GM19240 (cell line): ENCODE measurements at regions not wholly inside any gene's neighbourhood (a gene's known extent, or its start where the extent isn't known, plus 50 kb on each side); places are given as distances from the start of the nearest gene placed in this dataset.

ENCODE experiments used
- DNase-seq: peaks from one replicate; pipeline ENCODE4 v3.0.0; 2011; ENCODE audit warnings: low spot score; ENCODE audit not compliant: insufficient read length

DNA sequence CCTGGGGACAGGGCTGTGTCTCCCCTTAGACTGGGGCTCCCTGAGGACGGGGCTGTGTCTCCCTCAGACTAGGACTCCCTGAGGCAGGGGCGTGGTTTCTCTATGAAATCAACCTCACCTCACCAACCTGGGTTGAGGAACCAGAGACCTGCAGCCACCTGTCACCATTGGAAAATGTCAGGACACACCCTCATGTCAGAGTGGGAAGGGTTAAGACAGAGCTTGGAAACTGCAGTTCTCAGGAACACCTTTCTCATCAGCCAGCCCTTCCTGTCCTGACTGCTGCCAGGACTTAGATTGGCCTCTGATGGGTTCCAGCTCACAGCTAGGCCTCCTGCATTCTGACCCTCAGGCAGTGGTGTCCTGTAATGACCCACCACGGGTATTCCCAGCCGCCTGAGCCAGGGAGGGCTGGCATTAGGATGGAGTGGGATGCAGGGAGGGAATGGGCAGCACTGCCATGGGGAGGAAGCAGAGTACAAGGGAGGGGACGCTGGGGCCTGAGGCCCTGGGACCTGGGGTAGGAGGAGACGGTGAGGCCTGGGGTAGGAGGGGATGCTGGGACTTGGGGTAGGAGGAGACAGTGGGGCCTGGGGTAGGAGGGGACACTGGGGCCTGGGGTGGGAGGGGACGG is 76.3 kb downstream of the MRPL14 start:
- DNase-seq = no peak

DNA sequence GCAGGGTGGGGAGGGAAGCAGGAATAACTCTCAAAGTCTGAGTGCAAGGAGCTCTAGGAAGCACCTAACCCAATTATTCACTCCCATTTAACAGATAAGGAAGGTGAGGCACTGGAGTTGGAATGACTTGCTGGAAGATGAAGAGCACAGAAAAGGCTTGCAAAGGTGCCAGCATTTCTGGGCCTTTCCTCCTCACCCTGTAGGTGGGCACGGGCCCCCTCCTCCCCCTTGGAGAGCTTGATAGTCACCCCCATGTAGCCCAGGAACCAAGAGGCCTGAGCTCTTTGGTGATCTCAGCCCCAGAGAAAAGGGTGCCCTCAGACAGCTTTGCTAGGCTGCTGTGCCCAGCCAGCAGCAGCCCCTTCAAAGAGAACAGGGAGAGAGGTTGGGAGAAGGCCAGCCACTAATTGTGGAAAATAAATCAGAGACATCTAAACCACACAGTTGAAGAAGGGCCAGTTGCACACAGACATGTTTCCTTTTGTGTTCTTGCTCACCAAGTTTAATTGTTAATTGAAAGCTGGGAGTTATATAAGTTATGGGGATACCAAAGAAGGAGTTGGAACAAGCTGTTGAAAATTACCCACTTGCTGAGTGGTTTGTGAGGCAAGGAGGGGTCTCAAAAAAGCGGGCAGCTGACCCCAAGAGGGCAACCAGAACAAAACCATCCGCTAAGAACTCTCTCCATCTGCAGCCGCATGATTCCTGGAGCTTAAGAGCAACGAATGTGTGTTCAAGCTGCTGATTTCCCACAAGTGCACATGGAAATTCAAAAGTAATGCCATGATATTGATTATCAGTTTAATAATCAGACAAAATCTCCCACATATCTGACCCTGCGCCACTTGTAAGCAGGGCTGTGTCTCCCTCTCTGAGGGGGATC is 77.0 kb downstream of the MRPL14 start:
- no peak for DNase-seq

DNA sequence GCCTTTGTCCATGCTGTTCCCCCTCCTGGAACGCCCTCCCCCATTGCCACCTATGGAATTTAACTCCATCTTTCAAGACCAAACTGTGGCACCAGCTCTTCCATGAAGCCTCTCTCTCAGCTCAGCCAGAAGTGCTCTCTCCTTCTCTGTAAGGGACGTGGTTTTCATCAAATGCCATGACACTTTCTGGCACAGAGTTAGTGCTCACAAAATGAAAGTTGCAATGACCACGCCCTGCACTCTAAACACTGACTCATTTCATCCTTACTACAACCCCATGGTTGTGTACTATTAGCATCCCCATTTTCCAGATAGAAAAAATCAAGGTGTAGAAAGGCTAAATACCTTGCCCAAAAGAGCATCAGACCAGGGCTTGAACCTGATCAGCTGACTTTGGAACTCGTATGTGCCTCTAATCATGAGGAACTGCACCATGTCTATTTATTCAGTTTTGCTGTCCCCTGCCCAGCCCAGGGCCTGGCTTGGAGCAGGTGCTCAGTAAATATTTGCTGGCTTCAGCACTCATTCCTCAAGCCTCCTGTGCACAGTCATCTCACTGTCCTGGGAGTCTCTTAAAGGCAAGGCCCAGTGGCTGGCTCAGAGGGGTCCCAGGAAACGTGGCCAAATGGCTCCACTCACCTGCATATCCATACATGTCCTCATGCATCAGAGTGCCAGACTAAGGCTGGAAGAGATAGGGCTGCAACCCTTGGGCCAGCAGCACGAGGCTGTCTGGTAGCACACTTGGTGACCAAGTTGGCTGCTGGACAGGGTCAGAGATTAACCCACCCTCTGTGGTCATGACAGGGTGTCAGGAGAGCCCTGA is 77.9 kb downstream of the MRPL14 start:
- peak; percentile 28 for DNase-seq

DNA sequence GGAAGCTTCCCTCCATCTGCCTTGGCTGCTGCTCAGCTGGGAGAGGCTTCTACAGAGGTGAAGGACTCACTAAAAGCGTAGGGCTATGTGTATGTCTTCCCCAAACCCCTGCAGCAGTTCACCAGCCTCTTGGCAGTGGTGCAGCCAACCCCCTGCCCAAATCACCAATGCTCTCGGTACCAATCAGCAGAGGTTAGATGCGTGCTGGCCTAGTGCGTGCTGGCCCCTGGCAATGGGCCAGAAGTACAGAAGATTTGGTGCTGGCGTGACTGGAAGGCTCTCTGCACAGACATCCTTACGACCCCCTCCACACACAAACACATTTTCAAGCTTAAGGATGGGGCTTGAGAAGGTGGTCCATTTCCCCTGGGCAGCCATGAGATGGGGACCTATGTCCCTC is 79.0 kb downstream of the MRPL14 start:
- DNase-seq = no peak

DNA sequence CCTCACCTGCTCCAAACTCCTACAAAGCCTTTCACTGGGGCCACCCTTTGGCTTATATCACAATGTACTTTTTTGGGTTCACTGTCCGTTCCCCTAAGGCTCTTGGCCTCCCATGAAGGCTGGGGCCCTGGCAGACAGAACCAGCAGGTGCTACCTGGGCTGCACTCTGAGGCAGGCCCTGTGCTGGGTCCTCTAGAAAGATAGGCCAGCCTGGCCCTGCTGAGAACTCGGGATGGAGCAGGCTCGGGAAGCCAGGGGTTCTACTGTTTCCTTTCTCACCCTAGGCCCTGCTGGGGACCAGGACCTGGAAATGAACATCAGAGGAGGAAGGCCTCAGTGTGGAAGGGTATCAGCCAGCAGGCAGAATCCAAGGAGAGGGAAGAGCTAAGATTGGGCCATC is 79.5 kb downstream of the MRPL14 start:
- no peak for DNase-seq

DNA sequence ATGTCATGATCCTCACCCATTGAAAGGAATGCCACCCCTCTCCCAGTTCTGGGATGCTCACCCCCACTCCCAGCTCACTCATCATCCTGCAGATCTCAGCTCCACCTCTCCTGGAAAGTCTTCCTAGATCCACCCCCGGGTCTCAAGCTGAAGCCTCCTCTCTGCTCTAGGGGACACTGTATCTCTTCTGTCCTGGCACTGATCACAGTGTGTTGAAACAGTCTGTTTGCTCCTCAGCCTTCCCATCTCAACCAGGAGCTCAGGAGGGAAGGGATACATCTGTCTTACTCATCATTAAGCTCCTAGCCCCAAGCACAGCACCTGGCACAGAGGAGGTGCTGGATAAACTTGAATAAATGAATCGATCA is 80.1 kb downstream of the MRPL14 start:
- DNase-seq = no peak

DNA sequence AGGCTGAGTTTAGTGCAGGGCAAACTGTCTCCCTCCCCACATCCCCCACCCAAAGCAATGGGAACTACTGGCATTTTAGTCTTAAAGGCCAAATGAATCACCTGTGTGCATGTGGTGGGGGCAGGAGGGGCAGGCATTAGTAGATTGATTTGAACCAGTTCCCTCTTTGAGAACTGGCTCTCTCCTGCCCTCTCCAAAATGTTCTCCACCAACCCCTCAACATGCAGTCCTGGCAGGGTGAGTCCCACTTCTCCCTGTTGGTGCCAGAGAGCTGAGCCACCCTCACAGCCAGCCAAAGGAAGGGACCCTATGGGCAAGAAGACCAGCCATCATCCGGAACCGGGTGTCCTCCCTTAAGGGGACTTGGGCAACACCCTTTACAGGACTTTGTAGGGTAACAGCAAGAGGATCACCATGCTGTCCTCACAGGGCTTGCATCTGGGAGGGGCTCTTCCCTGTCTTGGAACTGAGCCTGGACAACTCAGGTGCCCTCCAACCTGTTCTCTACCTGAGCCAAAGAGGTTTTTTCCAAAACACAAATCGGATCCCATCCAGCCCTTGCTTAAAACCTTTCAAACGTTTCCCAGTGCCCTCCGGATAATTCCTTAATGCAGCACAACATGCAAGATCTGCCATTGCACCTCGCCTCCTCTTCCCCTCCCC is 80.6 kb downstream of the MRPL14 start:
- no peak for DNase-seq

DNA sequence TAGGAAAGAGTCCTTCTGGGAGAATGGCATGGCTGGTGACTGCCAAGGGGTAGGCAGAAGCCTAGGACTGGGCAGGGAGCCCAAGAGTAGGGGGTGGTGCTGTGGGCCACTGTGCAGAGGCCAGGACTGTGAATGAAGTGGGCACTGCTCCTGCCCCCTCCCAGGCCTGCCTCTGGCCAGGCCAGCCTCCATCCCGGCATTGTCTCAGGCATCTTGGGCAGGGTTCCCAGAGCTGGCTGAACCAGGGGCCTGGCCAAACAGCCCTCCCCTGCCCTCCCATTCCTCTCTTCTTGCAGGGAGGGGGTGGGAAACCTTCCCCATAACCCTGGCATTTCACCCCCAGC is 81.6 kb downstream of the MRPL14 start:
- no peak for DNase-seq

DNA sequence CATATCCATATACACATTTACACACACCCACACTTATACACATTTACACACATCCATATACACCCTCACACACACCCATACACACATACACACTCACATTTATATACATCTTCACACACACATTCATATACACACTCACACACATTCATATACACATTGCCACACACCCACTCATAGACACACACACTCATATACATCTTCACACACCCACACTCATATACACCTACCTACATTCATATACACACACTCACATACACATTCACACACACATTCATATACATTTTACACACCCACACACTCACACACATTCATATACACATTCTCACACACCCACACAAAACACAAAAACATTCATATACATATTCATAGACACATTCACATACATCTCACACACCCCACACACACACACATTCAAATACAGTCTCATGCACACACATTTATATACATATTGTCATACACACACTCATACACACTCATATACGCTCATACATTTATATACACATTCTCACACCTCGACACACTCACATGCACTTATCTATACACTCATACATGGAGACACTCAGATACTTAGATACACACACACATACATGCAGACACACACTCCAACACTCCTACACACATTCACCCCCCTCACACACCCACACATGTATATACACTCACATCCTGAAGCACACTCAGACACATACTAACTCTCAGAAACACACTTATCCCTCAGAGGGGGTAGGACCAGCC is 82.1 kb downstream of the MRPL14 start:
- no peak for DNase-seq

DNA sequence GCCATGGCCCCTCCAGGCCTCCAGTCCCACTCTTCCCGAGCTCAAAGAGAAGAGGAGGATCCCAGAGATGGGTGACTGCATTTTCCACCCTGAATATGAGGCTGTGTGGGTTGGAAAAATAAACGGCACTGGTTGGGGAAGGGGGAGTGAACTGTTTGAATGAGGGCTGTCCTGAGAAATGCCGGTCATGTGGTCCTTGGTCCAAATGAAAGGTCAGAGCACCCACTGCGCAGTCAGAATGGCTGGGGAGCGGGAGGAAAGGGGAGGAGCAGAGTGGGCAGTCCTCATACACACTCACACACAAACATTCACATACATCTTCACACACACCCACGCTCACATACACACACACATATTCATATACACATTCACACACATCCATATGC is 83.1 kb downstream of the MRPL14 start:
- DNase-seq = no peak

DNA sequence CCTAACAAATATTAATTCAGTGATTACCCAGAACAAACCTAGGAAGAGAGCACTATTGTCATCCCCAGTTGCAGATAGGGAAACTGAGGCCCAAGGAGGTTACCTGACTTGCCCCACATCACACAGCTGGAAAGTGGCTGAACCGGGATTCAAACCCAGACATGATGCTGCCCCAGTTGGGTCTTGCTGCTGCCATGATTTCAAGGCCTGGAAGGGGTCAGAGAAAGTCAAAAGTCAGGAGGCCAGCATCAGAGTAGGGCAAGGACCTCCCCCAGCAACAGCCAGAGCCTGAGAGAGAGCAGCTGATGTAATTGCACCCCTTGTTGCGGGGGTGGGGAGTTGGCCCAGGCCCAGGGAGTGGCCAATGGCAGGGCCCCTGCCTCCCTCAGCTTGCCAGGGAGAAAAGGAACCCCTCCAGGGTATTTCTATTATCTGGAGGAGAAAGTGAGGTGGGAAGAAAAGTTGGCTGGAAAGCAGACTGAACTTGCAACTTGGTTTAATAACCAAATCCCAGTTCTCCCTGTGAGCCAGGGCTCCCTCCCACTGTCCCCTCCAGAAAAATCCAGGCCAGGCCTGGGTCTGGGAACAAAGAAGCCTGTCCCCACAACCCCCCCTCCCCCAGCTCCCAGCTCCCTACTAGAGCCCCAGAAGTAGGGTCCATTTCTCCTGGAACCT is 83.6 kb downstream of the MRPL14 start:
- no peak for DNase-seq

DNA sequence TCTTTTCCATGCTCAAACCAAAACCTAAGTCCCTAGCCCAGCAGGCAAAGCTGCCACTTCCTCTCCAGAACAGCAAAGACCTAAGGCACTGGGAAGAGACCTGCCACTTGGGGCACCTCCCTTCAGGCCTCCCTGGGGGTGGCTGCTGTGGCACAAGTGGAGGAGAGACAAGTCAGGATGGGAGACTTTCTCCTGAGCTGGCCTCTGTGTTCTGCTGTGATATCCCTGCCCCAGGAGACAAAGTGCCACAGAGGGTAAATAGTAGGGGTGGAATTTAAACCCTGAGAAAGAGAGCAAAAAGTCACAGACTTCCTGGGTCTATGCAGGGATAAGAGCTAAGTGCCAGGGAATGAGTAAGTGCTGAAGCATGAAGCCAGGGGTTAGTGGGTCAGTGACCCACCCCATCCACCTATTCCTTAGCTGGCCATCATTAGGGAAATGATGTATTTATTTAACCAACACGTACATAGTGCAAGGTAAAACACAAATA is 84.2 kb downstream of the MRPL14 start:
- DNase-seq = no peak

DNA sequence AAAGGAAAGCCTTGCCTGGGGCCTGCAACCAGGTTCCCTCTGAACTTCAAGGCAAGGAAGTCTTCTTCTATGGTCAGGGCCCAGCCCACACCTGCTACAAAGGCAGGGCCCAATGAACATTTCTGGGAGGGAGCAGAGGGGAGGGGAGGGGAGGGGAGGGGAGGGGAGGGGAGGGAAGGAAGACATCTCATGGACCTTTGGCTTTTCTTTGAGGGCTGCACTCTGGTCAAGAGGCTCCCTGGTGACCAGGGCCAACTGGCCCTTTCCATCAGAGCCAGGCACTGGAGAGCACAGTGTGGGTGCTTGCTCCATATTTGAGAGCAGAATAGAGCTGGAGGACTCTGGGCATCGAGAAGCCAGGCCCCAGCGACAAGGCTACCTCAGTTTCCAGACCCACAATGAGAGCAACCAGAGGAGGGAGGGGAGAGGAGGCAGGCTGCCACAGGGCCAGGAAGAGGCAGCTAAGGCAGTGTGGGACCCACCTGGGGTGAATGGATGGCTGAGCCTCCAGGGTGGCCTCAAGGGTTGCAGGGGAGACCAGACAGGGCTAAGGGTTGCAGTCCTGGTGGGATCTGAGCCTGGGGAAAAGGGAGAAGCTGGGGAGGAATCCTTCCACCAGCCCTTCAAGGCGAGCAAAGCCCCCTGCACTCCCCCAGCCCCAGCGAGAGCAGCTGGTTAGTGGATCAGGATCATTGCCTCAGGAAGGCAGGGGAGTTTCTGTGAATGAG is 84.8 kb downstream of the MRPL14 start:
- DNase-seq = no peak

DNA sequence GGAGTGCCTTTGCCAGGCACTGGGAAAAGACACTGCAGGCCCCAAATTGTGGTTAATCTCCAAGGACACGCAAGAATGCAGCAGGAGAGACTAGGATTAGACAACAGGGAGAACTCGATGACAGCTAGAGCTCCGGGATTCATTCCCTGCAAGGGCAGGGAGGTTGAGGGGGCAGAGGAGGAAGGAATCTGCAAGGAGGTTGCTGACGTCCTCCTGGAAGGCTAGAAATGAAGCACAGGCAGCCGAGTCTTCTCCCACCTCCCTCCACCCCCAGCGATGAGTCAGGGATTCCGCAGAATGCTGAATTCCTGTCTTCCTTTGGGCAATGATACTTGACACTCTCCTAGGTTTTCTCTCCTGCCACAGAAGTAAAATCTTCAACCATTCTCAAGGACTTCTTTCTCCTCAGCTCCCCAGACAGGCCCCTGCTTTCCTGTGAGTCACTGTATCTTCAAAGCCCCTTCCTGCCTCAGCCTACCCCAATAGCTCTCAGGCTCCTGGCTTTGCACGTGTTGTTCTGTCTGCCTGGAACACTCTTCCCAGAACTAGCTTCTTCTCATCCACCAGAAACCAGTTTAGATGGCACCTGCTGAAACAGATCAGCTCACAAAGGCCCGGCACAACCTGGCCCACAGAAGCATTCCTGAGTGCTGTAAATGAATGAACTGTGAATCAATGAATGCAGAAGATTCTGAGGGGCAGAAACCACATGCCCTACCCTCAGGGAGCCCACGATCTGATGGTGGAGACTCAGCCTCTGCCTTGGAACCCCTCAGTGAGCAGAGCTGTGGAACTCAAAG is 85.6 kb downstream of the MRPL14 start:
- no peak for DNase-seq

DNA sequence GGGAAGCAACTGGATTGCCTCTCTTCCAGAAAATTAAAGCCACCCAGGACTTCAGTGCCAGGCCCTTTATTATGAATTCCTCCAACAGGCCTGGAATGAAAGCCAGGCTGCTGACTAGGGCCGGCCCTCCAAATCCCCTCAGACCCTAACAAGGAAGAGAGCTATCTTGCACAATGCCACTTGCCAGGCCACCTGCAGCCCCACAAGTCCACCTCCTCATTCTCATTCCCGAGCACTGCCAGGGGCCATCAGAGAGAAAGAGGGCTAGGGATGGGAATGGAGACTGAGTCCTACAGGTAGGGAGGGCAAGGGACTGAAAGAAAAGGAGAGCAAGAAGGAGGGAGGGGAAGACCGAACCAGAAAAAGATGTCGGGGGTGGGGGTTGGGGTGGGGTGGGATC is 86.5 kb downstream of the MRPL14 start:
- DNase-seq = no peak

DNA sequence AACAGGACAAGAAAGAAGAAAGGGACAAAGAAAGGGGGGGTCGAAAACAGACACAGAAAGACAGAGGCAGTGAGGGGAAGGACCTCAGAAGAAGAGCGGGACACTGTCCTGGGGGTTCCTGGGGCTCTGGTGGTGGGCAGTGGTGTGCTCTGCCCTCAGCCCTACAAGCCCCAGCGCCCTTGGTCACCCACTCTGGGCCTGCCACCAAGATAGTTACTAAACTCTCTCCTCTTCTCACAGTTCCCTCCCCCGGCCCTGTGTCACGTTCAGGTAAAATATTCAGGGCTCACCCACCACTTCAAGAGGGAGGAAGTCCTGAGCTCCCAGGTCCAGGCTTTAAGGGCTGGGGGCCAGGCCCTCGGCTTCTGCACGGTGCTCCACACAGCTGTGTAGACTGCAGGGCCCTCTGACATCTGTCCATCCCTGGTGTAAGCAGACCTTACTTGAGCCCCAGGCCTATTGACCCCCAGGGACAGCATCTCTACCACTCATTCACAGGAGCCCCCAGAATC is 87.4 kb downstream of the MRPL14 start:
- DNase-seq = no peak

DNA sequence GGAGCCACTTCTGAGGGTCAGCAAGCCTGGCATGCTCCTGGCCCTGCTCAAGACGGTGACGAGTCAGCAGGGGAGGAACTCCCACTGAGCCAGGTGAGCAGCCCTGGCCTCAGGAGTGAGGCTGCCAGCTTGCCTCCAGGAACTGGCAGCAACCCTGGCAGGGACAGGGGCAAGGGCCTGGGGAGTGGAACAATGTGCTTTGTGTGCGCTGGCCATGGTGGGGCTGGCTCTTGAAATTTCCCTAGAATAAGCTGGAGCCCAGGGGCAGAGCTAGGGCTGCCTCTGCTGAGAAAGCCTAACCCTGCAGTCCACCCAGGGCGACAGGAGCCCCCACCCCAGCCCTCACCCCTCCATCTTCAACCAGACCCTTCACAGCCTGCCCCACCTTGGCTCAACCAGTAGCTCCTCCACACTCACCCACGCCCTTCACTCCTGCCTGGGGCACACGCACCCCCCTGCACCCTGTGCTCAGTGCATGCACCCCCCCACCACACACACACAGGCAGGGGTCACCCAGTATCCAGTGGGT is 88.0 kb downstream of the MRPL14 start:
- no peak for DNase-seq

DNA sequence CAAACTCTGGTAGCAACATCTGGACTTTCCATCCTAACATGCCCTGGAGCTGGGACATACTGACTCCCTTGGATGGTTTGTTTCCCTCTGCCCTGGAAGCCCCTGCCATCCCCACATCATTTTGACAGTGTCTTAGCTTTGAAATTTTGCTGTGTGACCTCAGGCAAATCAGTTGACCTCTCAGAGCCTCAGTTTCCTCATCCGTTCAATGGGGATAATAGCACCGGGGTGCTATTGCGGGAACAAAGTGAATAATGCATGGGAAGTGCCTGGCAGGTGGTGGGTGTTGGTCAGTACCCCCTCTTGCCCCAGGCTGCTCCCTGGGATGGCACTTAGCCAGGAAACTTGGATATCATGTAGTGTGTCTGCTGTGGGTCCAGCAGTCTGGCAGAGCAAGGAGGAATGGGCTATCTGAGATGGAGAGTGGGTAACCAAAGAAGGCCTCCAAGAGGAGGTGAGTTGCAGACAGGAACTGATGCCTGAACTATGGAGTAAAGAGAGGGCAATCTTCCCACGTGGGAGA is 88.6 kb downstream of the MRPL14 start:
- no peak for DNase-seq
